Esophagus squamous epithelium (tissue), 4 donors: ENCODE measurements at regions not wholly inside any gene's neighbourhood (a gene's known extent, or its start where the extent isn't known, plus 50 kb on each side); places are given as distances from the start of the nearest gene placed in this dataset.
"Not testable (repeated sequence)": the region's sequence is repeated elsewhere in the genome, so short reads cannot be mapped to it uniquely, and the experiment has no call there.

ENCODE experiments used
- CTCF ChIP-seq, 6 experiments: fragments of 450-650 bp in 4 of 6; fragments of 200-600 bp in 2 of 6; sonication (generic) in 2 of 6; IDR thresholded peaks; one replicate each; pipeline ENCODE4 v1.5.1; 2016 to 2019; ENCODE audit warnings: antibody characterized with exemption in 6 of 6, mild to moderate bottlenecking in 4 of 6, moderate library complexity in 4 of 6
- POLR2A ChIP-seq, 4 donors: fragments of 450-650 bp; IDR thresholded peaks; one replicate each; pipeline ENCODE4 v1.6.1; 2017; ENCODE audit warnings: antibody characterized with exemption in 4 of 4, mild to moderate bottlenecking in 4 of 4, moderate library complexity in 3 of 4

- TF ChIP-seq CTCF, POLR2A (IDR thresholded peaks at IDR 0.05): not testable (repeated sequence)
These were observed 198.0 kb upstream of the DIAPH2 start for GRCh38 chrX:96486687-96487086.
